Superior temporal gyrus (tissue), 1 donor: ENCODE measurements at regions not wholly inside any gene's neighbourhood (a gene's known extent, or its start where the extent isn't known, plus 50 kb on each side); places are given as distances from the start of the nearest gene placed in this dataset.
A peak's percentile ranks its signal among the peaks of the same experiment; 100 is the strongest.
"Not testable (repeated sequence)": the region's sequence is repeated elsewhere in the genome, so short reads cannot be mapped to it uniquely, and the experiment has no call there.

Experiments used
- DNase-seq: peaks from one replicate; pipeline ENCODE4 v3.0.0-alpha.2; 2016; ENCODE audit errors: extremely low spot score

GRCh38 chr1:187714470-187714869 is 885.7 kb downstream of the PLA2G4A start:
- DNase-seq = no peak

- DNase-seq = no peak
Measured at GRCh38 chr1:187715483-187715882, 886.7 kb downstream of the PLA2G4A start.

- DNase-seq = no peak
Measured at GRCh38 chr1:187716160-187716559, 887.4 kb downstream of the PLA2G4A start.

GRCh38 chr1:187718527-187718926 is 889.8 kb downstream of the PLA2G4A start:
- no peak for DNase-seq

- no peak for DNase-seq
Measured at GRCh38 chr1:187721216-187721615, 892.5 kb downstream of the PLA2G4A start.

- no peak for DNase-seq
Measured at GRCh38 chr1:187725216-187725615, 896.5 kb downstream of the PLA2G4A start.

- DNase-seq = peak; percentile 3
Measured at GRCh38 chr1:187733232-187733631, 904.5 kb downstream of the PLA2G4A start.

- no peak for DNase-seq
Measured at GRCh38 chr1:187734427-187734826, 905.7 kb downstream of the PLA2G4A start.

GRCh38 chr1:187744665-187745064 is 915.9 kb downstream of the PLA2G4A start:
- DNase-seq = peak; percentile 3

GRCh38 chr1:187755536-187755935 is 926.8 kb downstream of the PLA2G4A start:
- DNase-seq = no peak

GRCh38 chr1:187756684-187757083 is 927.9 kb downstream of the PLA2G4A start:
- DNase-seq = not testable (repeated sequence)

GRCh38 chr1:187759825-187760333 is 931.1 kb downstream of the PLA2G4A start:
- DNase-seq = peak; percentile 7

- peak; percentile 16 for DNase-seq
Measured at GRCh38 chr1:187762118-187762517, 933.4 kb downstream of the PLA2G4A start.

- peak; percentile 4 for DNase-seq
Measured at GRCh38 chr1:187763465-187763864, 934.7 kb downstream of the PLA2G4A start.

- DNase-seq = no peak
Measured at GRCh38 chr1:187763976-187764375, 935.2 kb downstream of the PLA2G4A start.

- DNase-seq = peak; percentile 2
Measured at GRCh38 chr1:187771396-187771795, 942.6 kb downstream of the PLA2G4A start.

GRCh38 chr1:187773168-187773567 is 944.4 kb downstream of the PLA2G4A start:
- DNase-seq = no peak

GRCh38 chr1:187787736-187788135 is 959.0 kb downstream of the PLA2G4A start:
- DNase-seq = no peak

- no peak for DNase-seq
Measured at GRCh38 chr1:187788718-187789117, 960.0 kb downstream of the PLA2G4A start.

- DNase-seq = no peak
Measured at GRCh38 chr1:187790724-187791123, 962.0 kb downstream of the PLA2G4A start.

GRCh38 chr1:187794561-187794960 is 965.8 kb downstream of the PLA2G4A start:
- DNase-seq = no peak

- no peak for DNase-seq
Measured at GRCh38 chr1:187809549-187809948, 980.8 kb downstream of the PLA2G4A start.

- DNase-seq = no peak
Measured at GRCh38 chr1:187816646-187817045, 987.9 kb downstream of the PLA2G4A start.

- DNase-seq = no peak
Measured at GRCh38 chr1:187817782-187818181, 989.0 kb downstream of the PLA2G4A start.
